ENCODE measurements at regions not wholly inside any gene's neighbourhood (a gene's known extent, or its start where the extent isn't known, plus 50 kb on each side); places are given as distances from the start of the nearest gene placed in this dataset.

DNA sequence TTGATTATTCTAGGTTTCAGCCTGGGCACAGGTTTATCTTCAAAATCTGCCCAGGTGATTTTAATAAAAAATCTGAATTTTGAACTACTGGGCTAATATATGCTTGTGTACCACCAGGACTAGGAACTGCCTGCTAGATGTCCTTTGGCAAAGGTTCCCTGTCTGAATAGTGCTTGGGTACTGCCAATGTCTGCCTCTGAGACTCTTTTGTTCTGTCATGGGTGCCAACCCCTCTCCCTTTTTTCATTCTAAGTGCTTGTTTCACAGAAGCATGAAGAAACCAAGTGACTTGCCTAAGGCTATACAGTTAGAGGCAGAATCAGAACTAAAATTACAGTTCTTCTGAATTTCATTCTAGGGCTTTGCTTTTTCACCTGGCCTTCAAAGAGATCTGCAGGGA is 106.3 kb upstream of the CACHD1 start:
- TF ChIP-seq SIN3A (IDR thresholded peaks at IDR 0.05; ENCODE audit: borderline replicate concordance, insufficient read depth, low read length) (no peak), POLR2AphosphoS5 (IDR thresholded peaks at IDR 0.05; ENCODE audit: low read depth, low read length) (no peak), FOXP2 (optimal IDR thresholded peaks at IDR 0.05; ENCODE audit: borderline replicate concordance, extremely low read depth, extremely low read length, insufficient read depth) (no peak), TAF1 (IDR thresholded peaks at IDR 0.05; ENCODE audit: borderline replicate concordance, insufficient read depth, low read length) (no peak)
- TF ChIP-seq, protein P1, sequence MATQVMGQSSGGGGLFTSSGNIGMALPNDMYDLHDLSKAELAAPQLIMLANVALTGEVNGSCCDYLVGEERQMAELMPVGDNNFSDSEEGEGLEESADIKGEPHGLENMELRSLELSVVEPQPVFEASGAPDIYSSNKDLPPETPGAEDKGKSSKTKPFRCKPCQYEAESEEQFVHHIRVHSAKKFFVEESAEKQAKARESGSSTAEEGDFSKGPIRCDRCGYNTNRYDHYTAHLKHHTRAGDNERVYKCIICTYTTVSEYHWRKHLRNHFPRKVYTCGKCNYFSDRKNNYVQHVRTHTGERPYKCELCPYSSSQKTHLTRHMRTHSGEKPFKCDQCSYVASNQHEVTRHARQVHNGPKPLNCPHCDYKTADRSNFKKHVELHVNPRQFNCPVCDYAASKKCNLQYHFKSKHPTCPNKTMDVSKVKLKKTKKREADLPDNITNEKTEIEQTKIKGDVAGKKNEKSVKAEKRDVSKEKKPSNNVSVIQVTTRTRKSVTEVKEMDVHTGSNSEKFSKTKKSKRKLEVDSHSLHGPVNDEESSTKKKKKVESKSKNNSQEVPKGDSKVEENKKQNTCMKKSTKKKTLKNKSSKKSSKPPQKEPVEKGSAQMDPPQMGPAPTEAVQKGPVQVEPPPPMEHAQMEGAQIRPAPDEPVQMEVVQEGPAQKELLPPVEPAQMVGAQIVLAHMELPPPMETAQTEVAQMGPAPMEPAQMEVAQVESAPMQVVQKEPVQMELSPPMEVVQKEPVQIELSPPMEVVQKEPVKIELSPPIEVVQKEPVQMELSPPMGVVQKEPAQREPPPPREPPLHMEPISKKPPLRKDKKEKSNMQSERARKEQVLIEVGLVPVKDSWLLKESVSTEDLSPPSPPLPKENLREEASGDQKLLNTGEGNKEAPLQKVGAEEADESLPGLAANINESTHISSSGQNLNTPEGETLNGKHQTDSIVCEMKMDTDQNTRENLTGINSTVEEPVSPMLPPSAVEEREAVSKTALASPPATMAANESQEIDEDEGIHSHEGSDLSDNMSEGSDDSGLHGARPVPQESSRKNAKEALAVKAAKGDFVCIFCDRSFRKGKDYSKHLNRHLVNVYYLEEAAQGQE (IDR thresholded peaks at IDR 0.05; ENCODE audit: insufficient read depth in 1 of 2, low read depth in 2 of 2, low read length in 2 of 2): no peak

DNA sequence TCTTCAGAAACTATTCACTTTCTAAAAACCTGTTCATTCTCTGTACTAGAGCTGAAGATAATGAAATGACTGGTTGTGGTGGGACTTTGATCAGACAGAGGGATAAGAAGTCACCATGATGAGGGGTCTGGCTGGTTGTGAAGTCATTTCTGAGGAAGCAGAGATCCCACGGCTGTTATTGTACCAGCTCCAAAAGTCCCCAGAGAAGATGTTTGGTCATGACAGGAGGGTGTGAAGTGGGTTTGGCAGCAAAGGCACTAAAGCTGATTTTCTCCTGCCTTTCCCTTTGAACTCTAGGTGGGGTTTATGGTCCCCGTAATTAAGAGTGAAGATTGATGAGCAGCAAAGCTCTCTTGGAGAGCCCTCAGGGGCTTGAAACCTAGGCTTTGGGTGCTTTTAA is 103.1 kb upstream of the CACHD1 start:
- no peak for TF ChIP-seq FOXP2 (optimal IDR thresholded peaks at IDR 0.05; ENCODE audit: borderline replicate concordance, extremely low read depth, extremely low read length, insufficient read depth)
- no peak for TF ChIP-seq TAF1 (IDR thresholded peaks at IDR 0.05; ENCODE audit: borderline replicate concordance, insufficient read depth, low read length)

GRCh38 chr1:64368344-64368743 is 101.6 kb upstream of the CACHD1 start:
- TF ChIP-seq TAF1 (IDR thresholded peaks at IDR 0.05; ENCODE audit: borderline replicate concordance, insufficient read depth, low read length): no peak

DNA sequence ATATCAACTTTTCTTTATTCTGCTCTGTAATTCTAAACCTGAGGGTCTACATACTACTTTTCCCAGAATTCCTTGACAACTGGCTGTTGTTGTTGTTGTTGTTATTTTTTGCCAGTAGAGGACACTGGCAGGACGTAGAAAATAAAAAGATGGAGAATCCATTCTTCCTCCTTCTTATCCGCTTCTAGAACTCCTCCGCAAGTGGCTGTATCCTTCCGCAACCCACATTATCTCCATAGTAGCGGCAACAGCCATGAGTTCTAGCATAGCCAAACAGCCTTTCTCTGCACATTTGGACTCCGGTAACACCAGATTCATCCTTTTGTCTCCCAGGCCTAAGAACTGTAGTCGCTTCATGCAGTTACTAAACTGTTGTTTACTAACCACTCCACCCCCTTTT is 91.1 kb upstream of the CACHD1 start:
- no peak for TF ChIP-seq FOXP2 (optimal IDR thresholded peaks at IDR 0.05; ENCODE audit: borderline replicate concordance, extremely low read depth, extremely low read length, insufficient read depth)
- TF ChIP-seq POLR2AphosphoS5 (IDR thresholded peaks at IDR 0.05; ENCODE audit: low read depth, low read length): no peak
- no peak for TF ChIP-seq TAF1 (IDR thresholded peaks at IDR 0.05; ENCODE audit: borderline replicate concordance, insufficient read depth, low read length)
- no peak for TF ChIP-seq SIN3A (IDR thresholded peaks at IDR 0.05; ENCODE audit: borderline replicate concordance, insufficient read depth, low read length)
- TF ChIP-seq, protein P1 (IDR thresholded peaks at IDR 0.05; ENCODE audit: insufficient read depth in 1 of 2, low read depth in 2 of 2, low read length in 2 of 2): no peak

DNA sequence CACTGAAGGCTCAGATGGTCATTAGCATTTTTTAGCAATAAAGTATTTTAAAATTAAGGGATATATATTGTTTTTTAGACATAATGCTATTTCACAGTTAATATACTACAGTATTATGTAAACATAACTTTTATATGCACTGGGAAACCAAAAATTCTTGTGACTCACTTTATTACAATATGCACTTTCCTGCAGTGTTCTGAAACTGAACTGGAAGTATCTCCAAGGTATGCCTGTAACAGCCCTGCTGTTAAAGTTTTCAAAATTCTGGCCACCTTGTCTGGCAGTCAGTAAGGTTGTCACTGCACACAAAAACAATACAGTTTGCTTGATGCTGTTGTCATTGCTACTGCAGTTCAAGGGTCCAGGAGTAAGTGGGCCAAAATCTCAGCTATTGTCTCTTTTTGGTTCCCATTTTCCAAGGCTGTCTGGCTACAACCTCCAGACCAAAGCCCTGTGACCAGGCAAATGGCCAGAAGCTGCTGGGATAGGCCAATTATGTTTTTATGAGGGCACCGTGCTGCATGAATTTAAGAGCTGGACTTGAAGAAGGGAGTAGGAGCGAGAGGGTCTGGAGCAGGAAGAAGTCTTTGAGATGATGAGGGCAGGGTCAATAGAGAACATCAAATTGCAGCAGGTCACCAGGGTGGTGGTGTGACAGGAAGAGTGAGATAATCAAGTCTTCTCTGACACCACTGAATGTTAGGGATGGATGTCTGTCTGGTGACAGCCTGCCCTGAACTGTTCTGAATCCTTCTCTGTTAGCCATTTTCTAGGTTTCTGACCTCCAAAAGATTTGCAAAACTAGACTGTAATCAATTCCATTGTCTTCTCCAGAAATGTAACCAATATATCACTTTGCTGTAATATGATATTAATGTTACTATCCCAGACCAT is 82.3 kb upstream of the CACHD1 start:
- TF ChIP-seq POLR2AphosphoS5 (IDR thresholded peaks at IDR 0.05; ENCODE audit: low read depth, low read length): no peak
- no peak for TF ChIP-seq TAF1 (IDR thresholded peaks at IDR 0.05; ENCODE audit: borderline replicate concordance, insufficient read depth, low read length)
- TF ChIP-seq FOXP2 (optimal IDR thresholded peaks at IDR 0.05; ENCODE audit: borderline replicate concordance, extremely low read depth, extremely low read length, insufficient read depth): no peak
- TF ChIP-seq SIN3A (IDR thresholded peaks at IDR 0.05; ENCODE audit: borderline replicate concordance, insufficient read depth, low read length): no peak
- TF ChIP-seq, protein P1 (IDR thresholded peaks at IDR 0.05; ENCODE audit: insufficient read depth in 1 of 2, low read depth in 2 of 2, low read length in 2 of 2): no peak

DNA sequence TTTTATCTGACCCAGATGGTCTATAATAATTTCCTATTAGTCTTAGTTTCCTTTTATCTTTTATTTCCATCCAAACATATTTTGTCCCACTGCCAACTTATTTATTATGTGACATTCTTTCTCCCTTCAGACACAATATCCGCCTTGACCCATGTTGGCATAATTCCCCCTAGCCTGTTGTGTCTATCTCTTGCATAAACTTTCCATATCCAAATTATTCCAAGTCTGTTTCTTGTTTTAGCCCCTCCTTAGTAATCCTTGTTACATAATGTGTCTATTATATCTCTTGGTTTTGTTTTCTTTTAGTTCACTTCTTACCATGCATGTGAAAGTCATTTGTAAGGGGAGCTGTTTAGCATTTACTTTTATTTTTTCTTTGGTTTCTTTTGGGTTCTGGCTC is 81.6 kb upstream of the CACHD1 start:
- TF ChIP-seq FOXP2 (optimal IDR thresholded peaks at IDR 0.05; ENCODE audit: borderline replicate concordance, extremely low read depth, extremely low read length, insufficient read depth) (no peak), POLR2AphosphoS5 (IDR thresholded peaks at IDR 0.05; ENCODE audit: low read depth, low read length) (no peak), TAF1 (IDR thresholded peaks at IDR 0.05; ENCODE audit: borderline replicate concordance, insufficient read depth, low read length) (no peak), SIN3A (IDR thresholded peaks at IDR 0.05; ENCODE audit: borderline replicate concordance, insufficient read depth, low read length) (no peak)
- TF ChIP-seq, protein P1 (IDR thresholded peaks at IDR 0.05; ENCODE audit: insufficient read depth in 1 of 2, low read depth in 2 of 2, low read length in 2 of 2): no peak
